DND-41 (cell line): ENCODE measurements at regions not wholly inside any gene's neighbourhood (a gene's known extent, or its start where the extent isn't known, plus 50 kb on each side); places are given as distances from the start of the nearest gene placed in this dataset.

Source experiments
- EZH2 ChIP-seq: IDR thresholded peaks from 3 replicates; pipeline ENCODE4 v1.6.1; 2012; ENCODE audit warnings: borderline replicate concordance, low read depth, mild to moderate bottlenecking, moderate library complexity, low read length, inconsistent platforms; ENCODE audit not compliant: severe bottlenecking
- TF ChIP-seq, protein P1 (sequence below): IDR thresholded peaks from 2 replicates; pipeline ENCODE4 v1.5.1; 2012; ENCODE audit warnings: borderline replicate concordance, low read length, moderate library complexity, mild to moderate bottlenecking; ENCODE audit not compliant: poor library complexity, severe bottlenecking; ENCODE audit errors: extremely low read depth

DNA sequence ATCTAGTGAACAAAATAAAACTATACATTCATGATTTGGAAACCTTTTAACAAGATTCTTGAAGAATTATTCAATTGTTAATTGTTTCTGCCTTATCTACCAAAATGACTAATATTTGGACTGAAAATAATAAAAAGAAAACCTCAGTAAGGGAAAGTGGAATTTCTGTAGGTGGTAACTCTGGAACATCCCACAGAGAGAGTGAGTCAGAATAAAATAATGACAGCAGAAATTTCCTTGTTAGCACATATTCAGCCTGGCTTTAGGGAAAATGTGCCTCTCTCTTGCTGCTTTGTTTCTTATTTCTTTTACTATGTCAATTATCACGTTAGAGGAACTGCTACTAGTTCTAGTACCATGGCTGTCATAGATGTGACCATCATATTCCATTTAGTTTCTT is 421.5 kb upstream of the GNPDA2 start:
- TF ChIP-seq, protein P1, sequence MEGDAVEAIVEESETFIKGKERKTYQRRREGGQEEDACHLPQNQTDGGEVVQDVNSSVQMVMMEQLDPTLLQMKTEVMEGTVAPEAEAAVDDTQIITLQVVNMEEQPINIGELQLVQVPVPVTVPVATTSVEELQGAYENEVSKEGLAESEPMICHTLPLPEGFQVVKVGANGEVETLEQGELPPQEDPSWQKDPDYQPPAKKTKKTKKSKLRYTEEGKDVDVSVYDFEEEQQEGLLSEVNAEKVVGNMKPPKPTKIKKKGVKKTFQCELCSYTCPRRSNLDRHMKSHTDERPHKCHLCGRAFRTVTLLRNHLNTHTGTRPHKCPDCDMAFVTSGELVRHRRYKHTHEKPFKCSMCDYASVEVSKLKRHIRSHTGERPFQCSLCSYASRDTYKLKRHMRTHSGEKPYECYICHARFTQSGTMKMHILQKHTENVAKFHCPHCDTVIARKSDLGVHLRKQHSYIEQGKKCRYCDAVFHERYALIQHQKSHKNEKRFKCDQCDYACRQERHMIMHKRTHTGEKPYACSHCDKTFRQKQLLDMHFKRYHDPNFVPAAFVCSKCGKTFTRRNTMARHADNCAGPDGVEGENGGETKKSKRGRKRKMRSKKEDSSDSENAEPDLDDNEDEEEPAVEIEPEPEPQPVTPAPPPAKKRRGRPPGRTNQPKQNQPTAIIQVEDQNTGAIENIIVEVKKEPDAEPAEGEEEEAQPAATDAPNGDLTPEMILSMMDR, result no peak
- TF ChIP-seq EZH2, result no peak
